ENCODE measurements at regions not wholly inside any gene's neighbourhood (a gene's known extent, or its start where the extent isn't known, plus 50 kb on each side); places are given as distances from the start of the nearest gene placed in this dataset.

DNA sequence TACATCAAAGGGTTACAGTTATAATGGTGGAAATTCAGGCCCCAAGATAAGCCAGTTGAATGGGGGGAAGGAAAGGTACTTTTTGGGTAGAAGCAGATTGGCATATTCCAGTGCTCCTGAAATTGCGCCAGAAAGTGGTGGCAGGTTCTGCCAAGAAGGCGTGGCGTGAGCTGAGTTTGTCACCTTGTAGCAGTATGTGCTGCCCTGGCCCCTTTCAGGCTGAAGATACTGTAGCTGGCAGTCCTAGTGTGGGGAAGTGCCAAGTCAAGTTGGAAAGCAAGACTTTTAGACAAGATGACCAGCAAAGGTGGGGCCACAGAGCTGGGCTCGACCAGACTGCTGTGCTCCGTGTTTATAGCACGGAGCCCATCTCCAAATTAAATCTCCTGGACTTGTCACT is 133.6 kb upstream of the GLRA1 start:
- DNase-seq (ENCODE audit: low spot score) = no peak
- H3K4me1 ChIP-seq (ENCODE audit: control insufficient read depth in 4 of 4, insufficient read depth in 4 of 4, low read length in 3 of 4) = no peaks in the 10 kb centered on the region
- H3K9me3 ChIP-seq (ENCODE audit: control insufficient read depth in 4 of 4, low read length in 3 of 4) = no peaks in the 10 kb centered on the region
- H3K27me3 ChIP-seq (ENCODE audit: control insufficient read depth in 4 of 4, insufficient read depth in 4 of 4, low read length in 3 of 4) = peaks cover 0 to 3% (median 0%) of the 10 kb centered on the region in 4 donors
- H3K36me3 ChIP-seq (ENCODE audit: control insufficient read depth in 4 of 4, insufficient read depth in 3 of 4, low read depth in 1 of 4, low read length in 3 of 4) = no peaks in the 10 kb centered on the region
- no peak overlapping the region for H3K27ac ChIP-seq (ENCODE audit: low read depth in 1 of 2, low read length in 2 of 2)
- TF ChIP-seq HNF4A (conservative IDR thresholded peaks at IDR 0.05) (no peak), MAX (IDR thresholded peaks at IDR 0.05) (no peak), FOXA2 (IDR thresholded peaks at IDR 0.05) (no peak), EGR1 (IDR thresholded peaks at IDR 0.05; ENCODE audit: low read depth in 2 of 2) (no peak), NR2F2 (IDR thresholded peaks at IDR 0.05) (no peak), TAF1 (conservative IDR thresholded peaks at IDR 0.05) (no peak), CTCF (IDR thresholded peaks at IDR 0.05; ENCODE audit: low read depth, low read length, missing input control) (no peak), FOXA1 (IDR thresholded peaks at IDR 0.05) (no peak), YY1 (IDR thresholded peaks at IDR 0.05) (no peak), HNF4G (IDR thresholded peaks at IDR 0.05) (no peak), RAD21 (IDR thresholded peaks at IDR 0.05) (no peak), GABPA (IDR thresholded peaks at IDR 0.05 in 1 of 2, conservative IDR thresholded peaks at IDR 0.05 in 1 of 2) (no peak), ZBTB33 (IDR thresholded peaks at IDR 0.05) (no peak), SP1 (IDR thresholded peaks at IDR 0.05) (no peak)
- TF ChIP-seq, protein P1, sequence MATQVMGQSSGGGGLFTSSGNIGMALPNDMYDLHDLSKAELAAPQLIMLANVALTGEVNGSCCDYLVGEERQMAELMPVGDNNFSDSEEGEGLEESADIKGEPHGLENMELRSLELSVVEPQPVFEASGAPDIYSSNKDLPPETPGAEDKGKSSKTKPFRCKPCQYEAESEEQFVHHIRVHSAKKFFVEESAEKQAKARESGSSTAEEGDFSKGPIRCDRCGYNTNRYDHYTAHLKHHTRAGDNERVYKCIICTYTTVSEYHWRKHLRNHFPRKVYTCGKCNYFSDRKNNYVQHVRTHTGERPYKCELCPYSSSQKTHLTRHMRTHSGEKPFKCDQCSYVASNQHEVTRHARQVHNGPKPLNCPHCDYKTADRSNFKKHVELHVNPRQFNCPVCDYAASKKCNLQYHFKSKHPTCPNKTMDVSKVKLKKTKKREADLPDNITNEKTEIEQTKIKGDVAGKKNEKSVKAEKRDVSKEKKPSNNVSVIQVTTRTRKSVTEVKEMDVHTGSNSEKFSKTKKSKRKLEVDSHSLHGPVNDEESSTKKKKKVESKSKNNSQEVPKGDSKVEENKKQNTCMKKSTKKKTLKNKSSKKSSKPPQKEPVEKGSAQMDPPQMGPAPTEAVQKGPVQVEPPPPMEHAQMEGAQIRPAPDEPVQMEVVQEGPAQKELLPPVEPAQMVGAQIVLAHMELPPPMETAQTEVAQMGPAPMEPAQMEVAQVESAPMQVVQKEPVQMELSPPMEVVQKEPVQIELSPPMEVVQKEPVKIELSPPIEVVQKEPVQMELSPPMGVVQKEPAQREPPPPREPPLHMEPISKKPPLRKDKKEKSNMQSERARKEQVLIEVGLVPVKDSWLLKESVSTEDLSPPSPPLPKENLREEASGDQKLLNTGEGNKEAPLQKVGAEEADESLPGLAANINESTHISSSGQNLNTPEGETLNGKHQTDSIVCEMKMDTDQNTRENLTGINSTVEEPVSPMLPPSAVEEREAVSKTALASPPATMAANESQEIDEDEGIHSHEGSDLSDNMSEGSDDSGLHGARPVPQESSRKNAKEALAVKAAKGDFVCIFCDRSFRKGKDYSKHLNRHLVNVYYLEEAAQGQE (IDR thresholded peaks at IDR 0.05) = no peak
- TF ChIP-seq, protein P2, sequence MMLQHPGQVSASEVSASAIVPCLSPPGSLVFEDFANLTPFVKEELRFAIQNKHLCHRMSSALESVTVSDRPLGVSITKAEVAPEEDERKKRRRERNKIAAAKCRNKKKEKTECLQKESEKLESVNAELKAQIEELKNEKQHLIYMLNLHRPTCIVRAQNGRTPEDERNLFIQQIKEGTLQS (IDR thresholded peaks at IDR 0.05) = no peak
- no peak overlapping the region for H3K4me3 ChIP-seq (ENCODE audit: low read depth in 1 of 3, low read length in 3 of 3)
- no peak overlapping the region for H3K9ac ChIP-seq (ENCODE audit: low read depth in 1 of 2, low read length in 2 of 2)
- 89% methylated on average over 6 of the region's 6 CpGs for WGBS

DNA sequence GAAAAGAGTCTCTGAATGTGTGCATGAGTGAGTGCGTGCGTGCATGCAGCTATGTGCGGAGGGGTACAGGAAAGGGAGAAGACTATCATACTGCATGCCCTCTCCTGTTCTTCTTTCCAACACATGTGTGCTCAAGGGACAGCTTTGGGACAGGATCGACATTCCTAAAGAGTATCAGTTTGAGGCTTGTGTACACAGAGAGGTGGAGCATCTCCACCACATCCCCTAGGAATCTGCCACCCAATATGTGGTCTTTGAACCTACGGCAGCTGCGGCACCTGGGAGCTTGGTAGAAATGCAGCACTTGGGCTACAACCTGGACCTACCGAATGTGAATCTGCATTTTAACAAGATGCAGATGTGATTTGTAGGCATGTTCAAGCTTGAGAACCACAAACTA is 132.3 kb upstream of the GLRA1 start:
- no peak overlapping the region for H3K9ac ChIP-seq (ENCODE audit: low read depth in 1 of 2, low read length in 2 of 2)
- H3K9me3 ChIP-seq (ENCODE audit: control insufficient read depth in 4 of 4, low read length in 3 of 4) = no peaks in the 10 kb centered on the region
- no peaks in the 10 kb centered on the region for H3K36me3 ChIP-seq (ENCODE audit: control insufficient read depth in 4 of 4, insufficient read depth in 3 of 4, low read depth in 1 of 4, low read length in 3 of 4)
- no peak for TF ChIP-seq GABPA (IDR thresholded peaks at IDR 0.05 in 1 of 2, conservative IDR thresholded peaks at IDR 0.05 in 1 of 2)
- no peaks in the 10 kb centered on the region for H3K4me1 ChIP-seq (ENCODE audit: control insufficient read depth in 4 of 4, insufficient read depth in 4 of 4, low read length in 3 of 4)
- H3K4me3 ChIP-seq (ENCODE audit: low read depth in 1 of 3, low read length in 3 of 3) = no peak overlapping the region
- H3K27me3 ChIP-seq (ENCODE audit: control insufficient read depth in 4 of 4, insufficient read depth in 4 of 4, low read length in 3 of 4) = peaks cover 0 to 3% (median 0%) of the 10 kb centered on the region in 4 donors
- no peak overlapping the region for H3K27ac ChIP-seq (ENCODE audit: low read depth in 1 of 2, low read length in 2 of 2)
- 58% methylated on average over 7 of the region's 7 CpGs for WGBS
- DNase-seq (ENCODE audit: low spot score) = no peak

All from liver (tissue), 8 donors.